Left kidney (tissue), 1 donor: ENCODE measurements at regions not wholly inside any gene's neighbourhood (a gene's known extent, or its start where the extent isn't known, plus 50 kb on each side); places are given as distances from the start of the nearest gene placed in this dataset.

Experiments
- DNase-seq: peaks from one replicate; pipeline ENCODE4 v3.0.0-alpha.2; 2013

DNA sequence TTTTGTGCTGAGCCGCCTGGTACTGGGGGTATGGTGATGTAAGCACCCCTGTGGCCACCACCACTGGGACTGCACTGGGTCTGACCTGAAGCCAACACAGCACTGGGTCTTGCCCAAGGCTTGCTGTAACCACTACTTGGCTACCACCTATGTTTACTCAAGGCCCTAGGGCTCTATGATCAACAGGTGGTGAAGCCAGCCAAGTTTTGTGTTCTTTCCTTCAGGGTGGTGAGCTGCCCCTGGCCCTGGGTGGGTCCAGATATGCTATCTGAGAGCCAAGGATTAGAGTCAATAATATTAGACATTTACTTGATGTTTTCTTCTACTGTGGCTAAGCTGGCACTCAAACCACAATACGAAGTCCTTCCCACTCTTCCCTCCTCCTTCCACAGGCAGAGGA lies 55.1 kb upstream of the PAGE4 start:
- no peak for DNase-seq

- DNase-seq: no peak
These were observed 61.9 kb upstream of the PAGE4 start for GRCh38 chrX:49767236-49767635.

- no peak for DNase-seq
These were observed 66.5 kb upstream of the PAGE1 start for GRCh38 chrX:49762175-49762720.

- DNase-seq: no peak
These were observed 65.7 kb upstream of the PAGE1 start for GRCh38 chrX:49761481-49761880.

DNA sequence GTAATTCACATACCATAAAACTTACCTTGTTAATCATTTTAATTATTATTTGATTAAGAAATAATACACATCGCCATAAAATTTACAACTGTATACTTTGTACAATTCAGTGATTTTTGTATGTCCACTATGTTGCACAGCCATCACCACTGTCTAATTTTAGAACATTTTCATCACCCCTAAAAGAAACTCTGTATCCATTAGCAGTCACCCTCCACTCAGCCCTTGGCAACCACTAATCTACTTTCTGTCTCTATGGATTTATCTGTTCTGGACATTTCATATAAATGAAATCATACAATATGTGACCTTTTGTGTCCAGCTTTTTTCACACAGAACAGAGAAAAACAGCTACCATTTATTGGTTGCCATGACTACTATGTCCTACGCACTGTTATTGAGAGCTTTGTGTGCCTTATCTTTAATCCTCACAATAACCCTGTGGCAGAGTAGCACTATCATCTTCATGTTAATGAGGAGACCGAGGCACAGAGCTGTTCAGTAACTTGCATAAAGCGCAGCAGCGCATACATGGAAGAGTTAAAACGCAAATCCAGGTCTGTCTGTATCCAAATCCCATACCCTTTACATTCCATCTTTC lies 64.6 kb upstream of the PAGE1 start:
- DNase-seq: no peak

DNA sequence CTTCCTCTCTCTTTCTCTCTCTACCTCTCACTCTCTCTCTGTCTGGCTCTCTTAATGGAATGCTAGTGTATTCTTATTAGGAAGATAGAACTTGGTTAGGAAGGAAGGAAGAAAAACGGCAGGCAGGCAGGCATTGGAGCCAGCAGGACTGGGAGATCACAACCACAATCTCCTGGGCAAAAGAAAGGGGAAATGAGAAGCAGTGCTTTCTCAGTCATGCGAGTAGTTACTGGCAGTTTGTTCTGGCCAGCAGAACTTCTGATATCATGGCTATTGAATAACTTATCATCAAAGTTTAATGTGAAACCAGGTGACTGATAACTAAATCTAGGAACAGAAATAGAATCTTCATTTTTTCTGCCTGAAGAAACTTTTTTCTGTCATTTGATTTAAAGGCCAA lies 60.9 kb upstream of the PAGE1 start:
- DNase-seq: no peak

DNA sequence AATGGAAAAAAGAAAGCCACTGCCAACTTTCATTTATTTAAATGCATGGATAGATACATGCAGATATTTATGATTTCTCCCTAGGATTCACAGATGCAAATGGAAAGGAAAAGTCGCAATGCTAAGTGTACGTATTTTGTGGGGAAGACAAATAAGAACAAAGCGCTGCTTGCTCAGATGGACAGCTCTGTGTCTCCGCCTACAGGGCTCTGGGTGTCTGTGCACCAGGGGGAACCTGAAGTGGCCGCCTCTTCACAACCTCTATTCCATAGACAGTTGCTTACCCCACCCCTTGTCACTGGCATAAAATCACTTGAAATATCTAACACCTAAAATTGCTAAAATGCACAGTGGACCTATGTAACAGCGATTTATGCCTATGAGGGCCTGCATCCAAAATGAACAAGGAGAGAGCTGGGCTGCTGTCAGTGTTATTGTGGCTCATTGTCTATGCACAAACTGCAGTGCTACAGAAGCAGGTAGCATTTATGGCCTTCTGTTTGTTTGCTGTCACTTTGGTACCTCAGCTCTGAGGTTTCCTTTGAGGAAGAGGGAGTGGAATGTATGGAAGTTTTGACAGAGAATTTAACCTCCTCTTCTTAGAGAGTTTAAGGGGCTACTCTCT lies 58.6 kb upstream of the PAGE1 start:
- DNase-seq: peak; percentile 21

DNA sequence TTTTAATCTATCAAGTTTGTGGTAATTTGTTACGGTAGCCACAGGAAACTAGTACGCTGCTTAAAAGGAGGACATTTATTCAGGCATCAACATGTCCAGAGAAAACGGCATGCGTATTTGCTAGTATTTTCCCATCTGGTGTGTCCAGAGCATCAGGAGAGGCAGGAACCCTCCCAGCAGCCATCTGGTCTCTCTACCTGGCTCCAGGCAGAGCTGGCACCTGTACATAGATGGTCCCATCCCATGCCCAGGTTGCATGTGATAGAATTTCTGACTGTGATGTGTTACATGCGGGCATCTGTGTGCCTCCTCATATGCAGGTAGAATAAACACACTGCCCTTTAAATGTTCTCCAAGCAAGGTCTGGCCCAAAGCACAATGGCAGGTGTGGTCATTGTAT lies 57.9 kb upstream of the PAGE1 start:
- DNase-seq: no peak

- DNase-seq: no peak
These were observed 52.6 kb upstream of the PAGE1 start for GRCh38 chrX:49748211-49748956.

GRCh38 chrX:49746306-49746705 lies 50.5 kb upstream of the PAGE1 start:
- DNase-seq: no peak
